GM21528 (cell line): ENCODE measurements at regions not wholly inside any gene's neighbourhood (a gene's known extent, or its start where the extent isn't known, plus 50 kb on each side); places are given as distances from the start of the nearest gene placed in this dataset.

Experiments
- ATAC-seq: cut with Tn5 transposase; IDR thresholded peaks from one replicate; pipeline ENCODE4 v1.9.1; 2021; ENCODE audit warnings: mild to moderate bottlenecking, moderate library complexity; ENCODE audit not compliant: unreplicated experiment, low FRiP score

- ATAC-seq: no peak
Measured at GRCh38 chr5:8366266-8366665, 497.3 kb downstream of the MTRR start.

GRCh38 chr5:8376478-8376877 lies 507.5 kb downstream of the MTRR start:
- no peak for ATAC-seq

DNA sequence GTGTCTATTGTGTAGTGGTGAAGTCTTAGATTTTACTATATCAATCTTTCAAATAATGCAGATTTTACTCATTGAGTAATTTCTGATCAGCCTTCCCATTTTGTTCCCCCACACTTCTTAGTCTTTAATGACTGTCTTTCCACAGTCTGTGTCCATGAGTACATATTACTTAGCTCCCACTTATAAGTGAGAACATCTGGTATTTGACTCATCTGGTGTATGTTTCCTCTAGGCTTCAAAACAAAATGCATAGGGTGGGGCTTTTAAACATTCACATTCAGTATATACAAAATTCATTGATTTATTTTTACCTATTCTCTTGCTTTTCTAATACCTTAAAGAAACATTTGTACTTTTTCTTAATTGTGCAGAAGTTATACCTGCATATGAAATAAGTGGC lies 513.0 kb downstream of the MTRR start:
- ATAC-seq: no peak

DNA sequence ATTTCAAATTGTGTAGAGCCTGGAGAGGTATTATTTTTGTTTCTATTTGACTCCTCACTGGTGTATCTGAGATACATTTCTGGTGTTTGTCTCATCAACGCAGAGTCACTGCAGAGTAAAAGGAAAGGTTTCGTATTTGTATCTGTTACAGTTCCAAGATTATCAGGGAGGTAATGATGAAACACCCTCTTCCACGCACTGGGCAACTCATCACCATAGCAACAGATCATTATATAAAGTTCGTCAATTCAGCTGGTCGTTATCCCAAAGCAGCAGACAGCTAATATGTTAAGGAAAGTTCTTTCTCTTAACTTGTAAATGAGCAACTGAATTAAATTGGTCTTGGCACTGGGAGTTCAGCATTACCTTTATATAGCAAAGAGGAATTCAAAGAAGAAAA lies 513.5 kb downstream of the MTRR start:
- ATAC-seq: no peak

DNA sequence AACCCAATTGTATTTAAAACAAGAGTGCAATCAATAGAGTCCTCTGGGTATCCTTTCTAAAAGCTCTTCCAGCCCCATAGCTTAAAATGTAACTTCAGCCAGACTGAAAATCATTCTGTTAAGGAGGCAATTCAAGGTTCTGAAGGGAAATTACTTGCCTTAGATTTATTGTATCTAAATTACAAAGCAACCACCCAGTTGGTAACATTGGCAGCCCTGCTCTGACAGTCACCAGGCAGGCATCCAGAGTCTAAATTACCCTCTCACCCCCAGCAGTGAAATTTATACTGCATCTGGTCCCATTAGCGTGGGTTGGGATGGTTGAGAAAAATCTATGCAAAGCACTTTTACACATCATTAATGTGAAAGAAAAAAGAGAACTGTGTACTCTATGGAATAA lies 514.7 kb downstream of the MTRR start:
- no peak for ATAC-seq

DNA sequence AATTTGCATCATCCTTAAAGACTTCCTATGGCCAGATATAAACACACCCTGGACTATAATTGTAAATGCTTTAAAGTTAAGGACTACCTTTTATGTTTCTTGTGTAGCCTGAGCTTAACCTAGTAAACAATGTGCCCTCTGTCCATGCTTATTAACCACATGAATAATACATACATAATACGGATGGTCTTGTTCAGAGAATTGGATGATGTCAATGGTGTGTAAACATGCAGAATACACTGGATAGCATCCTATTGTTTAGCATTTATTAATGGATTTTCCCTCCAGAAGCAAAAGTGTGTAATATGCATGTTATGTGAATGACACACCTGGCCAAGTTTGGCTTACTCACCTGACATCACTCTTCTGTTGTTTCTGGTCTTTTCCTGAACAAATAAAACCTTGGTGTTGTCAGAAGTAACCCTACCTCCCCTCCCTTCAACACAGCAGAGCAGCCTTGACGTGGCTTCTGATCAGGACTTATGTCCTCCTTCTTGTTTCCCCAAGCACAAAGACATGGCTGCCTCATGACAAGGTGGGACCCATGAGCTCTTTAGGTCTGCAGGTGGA lies 517.9 kb downstream of the MTRR start:
- ATAC-seq: no peak

- ATAC-seq: no peak
Measured at GRCh38 chr5:8391911-8392310, 523.0 kb downstream of the MTRR start.

GRCh38 chr5:8393240-8393639 lies 524.3 kb downstream of the MTRR start:
- no peak for ATAC-seq

- ATAC-seq: no peak
Measured at GRCh38 chr5:8394965-8395364, 526.0 kb downstream of the MTRR start.

- ATAC-seq: no peak
Measured at GRCh38 chr5:8396246-8396645, 527.3 kb downstream of the MTRR start.

GRCh38 chr5:8396756-8397155 lies 527.8 kb downstream of the MTRR start:
- ATAC-seq: no peak

- ATAC-seq: no peak
Measured at GRCh38 chr5:8399471-8399870, 530.5 kb downstream of the MTRR start.

DNA sequence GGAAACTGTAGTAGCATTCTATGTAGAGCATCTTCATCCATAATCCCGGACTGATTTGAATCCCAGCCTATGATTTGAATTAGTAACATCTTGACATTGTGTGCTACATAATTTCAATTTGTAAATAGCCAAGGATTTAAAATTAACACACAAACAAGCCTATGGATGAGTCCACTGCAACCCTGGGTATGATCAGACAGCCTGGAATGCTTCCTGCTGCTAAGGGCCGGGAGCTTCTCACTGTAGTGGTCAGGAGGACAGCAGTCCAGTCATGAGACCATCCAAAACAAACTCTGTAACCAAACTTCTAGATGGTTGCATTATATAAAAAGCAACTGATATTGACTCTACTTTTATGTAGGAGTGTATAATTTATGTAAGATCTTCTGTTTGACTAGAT lies 539.3 kb downstream of the MTRR start:
- no peak for ATAC-seq

GRCh38 chr5:8410618-8411017 lies 541.7 kb downstream of the MTRR start:
- no peak for ATAC-seq

DNA sequence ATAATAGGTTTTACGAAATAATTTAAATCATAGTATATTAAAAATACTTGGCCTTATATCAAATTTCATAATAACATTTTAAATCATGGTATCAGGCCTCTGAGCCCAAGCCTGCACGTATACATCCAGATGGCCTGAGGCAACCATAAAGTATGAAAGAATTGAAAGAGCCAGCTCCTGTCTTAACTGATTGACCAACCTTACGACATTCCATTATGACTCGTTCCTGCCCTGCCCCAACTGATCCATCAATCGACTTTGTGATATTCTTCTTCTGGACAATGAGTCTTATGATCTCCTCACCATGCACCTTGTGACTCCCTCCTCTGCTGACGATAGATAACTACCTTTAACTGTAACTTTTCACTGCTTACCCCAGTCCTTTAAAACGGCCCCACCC lies 545.0 kb downstream of the MTRR start:
- ATAC-seq: no peak

DNA sequence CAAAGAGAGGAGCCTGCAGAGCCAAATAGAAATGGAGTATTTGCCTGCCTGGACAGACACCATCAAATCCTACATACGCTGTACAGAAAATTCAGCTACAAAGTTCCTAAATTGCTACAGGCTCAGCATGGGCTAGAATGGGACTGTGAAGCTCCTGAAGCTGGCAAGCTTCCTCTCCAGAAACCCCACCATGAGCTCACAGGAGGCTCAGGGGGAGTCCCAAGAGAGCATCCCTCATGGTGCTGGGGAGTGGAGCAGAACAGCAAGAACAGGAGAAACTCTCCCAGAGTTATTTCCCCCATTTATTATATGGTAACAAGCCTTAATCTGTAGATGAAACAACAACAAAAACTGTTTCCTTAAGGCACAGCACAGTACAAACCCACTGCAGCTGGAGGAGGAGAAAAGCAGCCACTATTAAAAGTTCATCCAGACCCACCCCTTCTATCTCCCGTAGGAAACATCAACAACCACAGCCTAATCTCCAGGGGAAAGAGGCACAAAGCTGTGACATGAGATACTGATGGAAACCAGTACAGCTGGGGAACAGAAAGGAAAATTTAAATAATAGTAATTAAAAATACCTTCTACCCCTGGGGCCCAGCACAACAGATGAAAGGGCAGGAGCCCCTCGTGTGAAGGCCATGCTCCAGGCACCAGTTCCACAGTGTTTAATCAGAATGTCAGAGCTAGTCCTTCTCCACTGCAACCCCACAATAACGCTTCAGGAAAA lies 548.5 kb downstream of the MTRR start:
- no peak for ATAC-seq

- ATAC-seq: no peak
Measured at GRCh38 chr5:8418049-8418426, 549.1 kb downstream of the MTRR start.

- no peak for ATAC-seq
Measured at GRCh38 chr5:8429778-8430758, 561.1 kb downstream of the MTRR start.

DNA sequence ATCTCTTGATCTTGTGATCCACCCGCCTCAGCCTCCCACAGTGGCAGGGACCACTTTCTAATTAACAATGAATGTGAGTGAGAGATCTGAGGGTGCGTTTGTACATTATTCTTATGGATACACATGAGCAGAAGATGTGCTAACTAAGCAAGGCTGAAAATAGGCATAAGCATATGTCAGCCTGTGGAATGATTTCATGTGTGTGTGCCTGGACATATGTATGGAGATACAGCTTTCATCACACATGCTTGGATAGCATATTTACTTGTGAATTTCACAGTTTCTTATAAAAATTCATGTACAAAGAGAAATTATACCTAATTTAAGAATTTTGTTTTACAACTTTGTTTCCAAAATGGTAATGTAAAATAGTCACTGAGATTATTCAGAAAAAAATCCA lies 565.6 kb downstream of the MTRR start:
- no peak for ATAC-seq

DNA sequence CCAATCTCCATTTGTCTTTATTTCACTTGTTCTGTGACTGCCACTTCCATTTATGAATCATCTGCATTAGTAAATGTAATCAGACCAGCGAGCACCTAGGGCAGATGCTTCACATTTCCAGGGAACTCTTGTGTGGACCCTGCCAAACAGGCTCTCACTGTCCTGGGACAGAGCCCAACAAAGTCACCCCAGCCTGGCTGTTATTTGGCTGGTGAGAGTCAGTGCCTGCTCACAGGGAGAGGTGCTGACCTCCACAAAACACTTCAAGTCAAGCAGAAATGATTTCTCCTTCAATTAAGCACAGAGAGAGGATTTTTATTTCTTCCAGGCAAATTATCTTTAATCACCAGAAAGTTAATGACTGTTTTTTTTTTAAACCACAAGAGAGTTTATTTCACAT lies 568.0 kb downstream of the MTRR start:
- no peak for ATAC-seq

DNA sequence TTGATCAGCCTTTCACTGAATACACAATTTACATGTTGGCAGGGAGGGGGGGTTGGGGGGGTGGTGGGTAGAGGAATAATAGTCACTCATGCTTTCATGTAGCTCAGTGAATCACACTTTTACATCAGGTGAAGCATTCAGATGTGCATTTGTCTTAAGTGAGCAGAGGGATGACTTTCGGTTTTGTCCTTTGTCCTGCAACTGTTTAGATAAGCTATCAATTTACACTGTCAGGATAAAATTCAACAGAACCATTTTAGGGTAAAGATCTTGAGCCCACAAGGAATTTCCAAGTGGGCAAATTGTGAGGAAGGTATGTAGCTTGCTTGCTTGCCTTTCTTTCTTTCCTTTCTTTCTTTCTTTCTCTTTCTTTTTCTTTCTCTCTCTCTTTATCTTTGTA lies 576.2 kb downstream of the MTRR start:
- ATAC-seq: no peak
